MCF 10A (cell line): ENCODE measurements at regions not wholly inside any gene's neighbourhood (a gene's known extent, or its start where the extent isn't known, plus 50 kb on each side); places are given as distances from the start of the nearest gene placed in this dataset.

Source experiments
- BruUV-seq: library from RNA; stranded (reverse); fragments of 400-500 nt; replicated peaks from 2 replicates; lab custom pipeline; 2021; lab: Mats Ljungman, UMichigan
- CTCF ChIA-PET: fragments of 300-600 bp; sonication (Branson Sonifier 250); formaldehyde crosslinking; extraction: SDS; loops from one replicate; lab custom pipeline; 2021; ENCODE audit warnings: antibody characterized with exemption, inconsistent platforms; lab: Yijun Ruan, JAX
- POLR2A ChIA-PET: fragments of 300-600, 350-650 bp; sonication (Branson Sonifier 250); formaldehyde crosslinking; extraction: SDS; loops from one replicate; lab custom pipeline; 2020; ENCODE audit warnings: antibody characterized with exemption, inconsistent platforms; lab: Yijun Ruan, JAX
- DNase-seq: peaks from one replicate; pipeline ENCODE4 v3.0.0-alpha.2; 2018; ENCODE audit not compliant: unreplicated experiment
- H3K27ac Mint-ChIP-seq: one replicate; pipeline ENCODE4 v1.8.0; 2022; ENCODE audit warnings: mild to moderate bottlenecking, low read depth, mixed read lengths; ENCODE audit not compliant: unreplicated experiment
- H3K27me3 Mint-ChIP-seq: one replicate; pipeline ENCODE4 v1.8.0; 2022; ENCODE audit warnings: mixed read lengths; ENCODE audit not compliant: insufficient read depth, unreplicated experiment
- H3K36me3 Mint-ChIP-seq: one replicate; pipeline ENCODE4 v1.8.0; 2022; ENCODE audit warnings: mild to moderate bottlenecking, moderate library complexity, mixed read lengths; ENCODE audit not compliant: insufficient read depth, unreplicated experiment
- H3K4me1 Mint-ChIP-seq: one replicate; pipeline ENCODE4 v1.8.0; 2022; ENCODE audit warnings: mixed read lengths; ENCODE audit not compliant: insufficient read depth, unreplicated experiment
- H3K4me3 Mint-ChIP-seq: one replicate; pipeline ENCODE4 v1.8.0; 2022; ENCODE audit warnings: mild to moderate bottlenecking, moderate library complexity, mixed read lengths; ENCODE audit not compliant: unreplicated experiment
- H3K9me3 Mint-ChIP-seq: one replicate; pipeline ENCODE4 v1.8.0; 2022; ENCODE audit warnings: mixed read lengths; ENCODE audit not compliant: unreplicated experiment
- intact Hi-C: fragments of 100-400 bp; cut with micrococcal nuclease; formaldehyde crosslinking; loops from 2 replicates; pipeline ENCODE4 v1.14.1; 2022
- TF ChIP-seq, protein P1 (sequence below): fragments of 200-600 bp; IDR thresholded peaks from one replicate; pipeline ENCODE4 v1.8.0; 2022; ENCODE audit warnings: antibody characterized with exemption, mild to moderate bottlenecking; ENCODE audit not compliant: unreplicated experiment

- DNase-seq = no peak
- ChIA-PET CTCF (interaction anchor here (0.6 to 1.4 kb wide), 4 partner anchors 12 to 166 kb away, joined by 3 to 7 read pairs (median 3); no protein-coding TSS in a partner anchor), POLR2A (interaction anchor here (2.0 kb wide), 1 partner anchor 8 kb away, joined by 5 read pairs; no protein-coding TSS in a partner anchor)
- peak overlapping the region; percentile 10 for H3K27ac Mint-ChIP-seq
- intact Hi-C loops = loop anchor here (5.0 kb wide), 1 partner anchor 65 kb away; no protein-coding TSS in a partner anchor
- no TSS peak for BruUV-seq
- H3K9me3 Mint-ChIP-seq = no peaks in the 10 kb centered on the region
- no peak overlapping the region for H3K4me3 Mint-ChIP-seq
- H3K27me3 Mint-ChIP-seq = peaks cover 15% of the 10 kb centered on the region
- no peaks in the 10 kb centered on the region for H3K36me3 Mint-ChIP-seq
- TF ChIP-seq, protein P1, sequence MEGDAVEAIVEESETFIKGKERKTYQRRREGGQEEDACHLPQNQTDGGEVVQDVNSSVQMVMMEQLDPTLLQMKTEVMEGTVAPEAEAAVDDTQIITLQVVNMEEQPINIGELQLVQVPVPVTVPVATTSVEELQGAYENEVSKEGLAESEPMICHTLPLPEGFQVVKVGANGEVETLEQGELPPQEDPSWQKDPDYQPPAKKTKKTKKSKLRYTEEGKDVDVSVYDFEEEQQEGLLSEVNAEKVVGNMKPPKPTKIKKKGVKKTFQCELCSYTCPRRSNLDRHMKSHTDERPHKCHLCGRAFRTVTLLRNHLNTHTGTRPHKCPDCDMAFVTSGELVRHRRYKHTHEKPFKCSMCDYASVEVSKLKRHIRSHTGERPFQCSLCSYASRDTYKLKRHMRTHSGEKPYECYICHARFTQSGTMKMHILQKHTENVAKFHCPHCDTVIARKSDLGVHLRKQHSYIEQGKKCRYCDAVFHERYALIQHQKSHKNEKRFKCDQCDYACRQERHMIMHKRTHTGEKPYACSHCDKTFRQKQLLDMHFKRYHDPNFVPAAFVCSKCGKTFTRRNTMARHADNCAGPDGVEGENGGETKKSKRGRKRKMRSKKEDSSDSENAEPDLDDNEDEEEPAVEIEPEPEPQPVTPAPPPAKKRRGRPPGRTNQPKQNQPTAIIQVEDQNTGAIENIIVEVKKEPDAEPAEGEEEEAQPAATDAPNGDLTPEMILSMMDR = no peak
- peaks cover 40% of the 10 kb centered on the region for H3K4me1 Mint-ChIP-seq
Observed at GRCh38 chr1:181257117-181257516, 168.6 kb downstream of the IER5 start.

- intact Hi-C loops = loop anchor here (5.0 kb wide), 1 partner anchor 67 kb away; no protein-coding TSS in a partner anchor
- Mint-ChIP-seq H3K4me1 (peaks cover 44% of the 10 kb centered on the region), H3K9me3 (no peaks in the 10 kb centered on the region), H3K27ac (no peak overlapping the region), H3K36me3 (no peaks in the 10 kb centered on the region), H3K4me3 (no peak overlapping the region), H3K27me3 (peaks cover 15% of the 10 kb centered on the region)
- TF ChIP-seq, protein P1 = no peak
- BruUV-seq = no TSS peak
- POLR2A ChIA-PET = no interaction called here
- CTCF ChIA-PET = interaction anchor here (1.1 kb wide), 1 partner anchor 95 kb away, joined by 3 read pairs; no protein-coding TSS in a partner anchor
- no peak for DNase-seq
Observed at GRCh38 chr1:181259026-181259745, 170.7 kb downstream of the IER5 start.

GRCh38 chr1:181260271-181260670 is 171.8 kb downstream of the IER5 start:
- Mint-ChIP-seq H3K9me3 (no peaks in the 10 kb centered on the region), H3K27me3 (peaks cover 15% of the 10 kb centered on the region), H3K4me1 (peaks cover 39% of the 10 kb centered on the region), H3K36me3 (no peaks in the 10 kb centered on the region), H3K4me3 (no peak overlapping the region), H3K27ac (no peak overlapping the region)
- ChIA-PET POLR2A (no interaction called here), CTCF (interaction anchor here (0.6 to 1.1 kb wide), 3 partner anchors 39 to 239 kb away, joined by 3 read pairs; no protein-coding TSS in a partner anchor)
- BruUV-seq = no TSS peak
- intact Hi-C loops = no loop called here
- no peak for DNase-seq
- TF ChIP-seq, protein P1 = no peak

- intact Hi-C loops = no loop called here
- peaks cover 15% of the 10 kb centered on the region for H3K27me3 Mint-ChIP-seq
- H3K9me3 Mint-ChIP-seq = no peaks in the 10 kb centered on the region
- BruUV-seq = no TSS peak
- H3K4me1 Mint-ChIP-seq = peaks cover 32% of the 10 kb centered on the region
- TF ChIP-seq, protein P1 = no peak
- ChIA-PET POLR2A (interaction anchor here (0.6 kb wide), 1 partner anchor 14 kb away, joined by 3 read pairs; no protein-coding TSS in a partner anchor), CTCF (interaction anchor here (0.6 to 1.0 kb wide), 3 partner anchors 40 to 239 kb away, joined by 3 to 4 read pairs (median 3); no protein-coding TSS in a partner anchor)
- H3K27ac Mint-ChIP-seq = no peak overlapping the region
- no peaks in the 10 kb centered on the region for H3K36me3 Mint-ChIP-seq
- no peak for DNase-seq
- H3K4me3 Mint-ChIP-seq = no peak overlapping the region
Observed at GRCh38 chr1:181260994-181261393, 172.5 kb downstream of the IER5 start.
